ENCODE measurements at regions not wholly inside any gene's neighbourhood (a gene's known extent, or its start where the extent isn't known, plus 50 kb on each side); places are given as distances from the start of the nearest gene placed in this dataset.
"Not testable (repeated sequence)": the region's sequence is repeated elsewhere in the genome, so short reads cannot be mapped to it uniquely, and the experiment has no call there.

DNA sequence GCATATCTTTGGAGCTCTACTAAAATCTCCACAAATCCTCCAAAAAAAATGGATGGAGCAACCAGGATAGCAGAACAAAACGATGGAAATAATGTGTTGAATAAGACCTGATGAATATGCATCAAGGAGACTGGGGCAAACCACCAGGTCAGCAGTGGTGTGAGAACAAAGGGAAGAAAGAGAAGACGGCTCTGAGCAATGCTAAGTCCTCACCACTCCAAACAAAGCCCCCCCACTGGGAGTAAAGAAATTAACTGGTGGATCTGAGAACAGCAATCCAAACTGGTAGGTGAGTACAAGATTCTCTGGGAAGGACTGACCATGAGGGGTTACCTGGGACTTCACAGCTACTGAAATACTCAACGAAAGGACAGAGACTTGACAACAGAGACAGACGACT is 977.3 kb downstream of the TBL1XR1 start:
- no peak overlapping the region for H3K4me3 Mint-ChIP-seq
- no peaks in the 10 kb centered on the region; the same call in 1 of the 2 replicates for H3K9me3 Mint-ChIP-seq
- ATAC-seq: peak; percentile 96
- no peak for DNase-seq (ENCODE audit: low spot score)
- POLR2A ChIA-PET: no interaction called here
- H3K36me3 Mint-ChIP-seq: no peaks in the 10 kb centered on the region
- H3K4me1 Mint-ChIP-seq: peaks cover 11% of the 10 kb centered on the region
- H3K27me3 Mint-ChIP-seq (ENCODE audit: low read depth): no peaks in the 10 kb centered on the region
- CTCF ChIA-PET: no interaction called here
- peak overlapping the region; percentile 76 for H3K27ac Mint-ChIP-seq
- TF ChIP-seq USF2 (CRISPR knock-in tag; IDR thresholded peaks at IDR 0.05): no peak
- TF ChIP-seq, protein P1, sequence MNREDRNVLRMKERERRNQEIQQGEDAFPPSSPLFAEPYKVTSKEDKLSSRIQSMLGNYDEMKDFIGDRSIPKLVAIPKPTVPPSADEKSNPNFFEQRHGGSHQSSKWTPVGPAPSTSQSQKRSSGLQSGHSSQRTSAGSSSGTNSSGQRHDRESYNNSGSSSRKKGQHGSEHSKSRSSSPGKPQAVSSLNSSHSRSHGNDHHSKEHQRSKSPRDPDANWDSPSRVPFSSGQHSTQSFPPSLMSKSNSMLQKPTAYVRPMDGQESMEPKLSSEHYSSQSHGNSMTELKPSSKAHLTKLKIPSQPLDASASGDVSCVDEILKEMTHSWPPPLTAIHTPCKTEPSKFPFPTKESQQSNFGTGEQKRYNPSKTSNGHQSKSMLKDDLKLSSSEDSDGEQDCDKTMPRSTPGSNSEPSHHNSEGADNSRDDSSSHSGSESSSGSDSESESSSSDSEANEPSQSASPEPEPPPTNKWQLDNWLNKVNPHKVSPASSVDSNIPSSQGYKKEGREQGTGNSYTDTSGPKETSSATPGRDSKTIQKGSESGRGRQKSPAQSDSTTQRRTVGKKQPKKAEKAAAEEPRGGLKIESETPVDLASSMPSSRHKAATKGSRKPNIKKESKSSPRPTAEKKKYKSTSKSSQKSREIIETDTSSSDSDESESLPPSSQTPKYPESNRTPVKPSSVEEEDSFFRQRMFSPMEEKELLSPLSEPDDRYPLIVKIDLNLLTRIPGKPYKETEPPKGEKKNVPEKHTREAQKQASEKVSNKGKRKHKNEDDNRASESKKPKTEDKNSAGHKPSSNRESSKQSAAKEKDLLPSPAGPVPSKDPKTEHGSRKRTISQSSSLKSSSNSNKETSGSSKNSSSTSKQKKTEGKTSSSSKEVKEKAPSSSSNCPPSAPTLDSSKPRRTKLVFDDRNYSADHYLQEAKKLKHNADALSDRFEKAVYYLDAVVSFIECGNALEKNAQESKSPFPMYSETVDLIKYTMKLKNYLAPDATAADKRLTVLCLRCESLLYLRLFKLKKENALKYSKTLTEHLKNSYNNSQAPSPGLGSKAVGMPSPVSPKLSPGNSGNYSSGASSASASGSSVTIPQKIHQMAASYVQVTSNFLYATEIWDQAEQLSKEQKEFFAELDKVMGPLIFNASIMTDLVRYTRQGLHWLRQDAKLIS (CRISPR knock-in tag; IDR thresholded peaks at IDR 0.05; ENCODE audit: borderline replicate concordance): no peak
- no peak for TF ChIP-seq ZNF317 (CRISPR knock-in tag; IDR thresholded peaks at IDR 0.05; ENCODE audit: borderline replicate concordance, low read depth)
- TF ChIP-seq NR1H2 (CRISPR knock-in tag; IDR thresholded peaks at IDR 0.05): no peak
- TF ChIP-seq, protein P2, sequence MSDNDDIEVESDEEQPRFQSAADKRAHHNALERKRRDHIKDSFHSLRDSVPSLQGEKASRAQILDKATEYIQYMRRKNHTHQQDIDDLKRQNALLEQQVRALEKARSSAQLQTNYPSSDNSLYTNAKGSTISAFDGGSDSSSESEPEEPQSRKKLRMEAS (CRISPR knock-in tag; IDR thresholded peaks at IDR 0.05): no peak
- TF ChIP-seq SP1 (CRISPR knock-in tag; conservative IDR thresholded peaks at IDR 0.05): no peak
- TF ChIP-seq MXD4 (CRISPR knock-in tag; IDR thresholded peaks at IDR 0.05; ENCODE audit: borderline replicate concordance): no peak
- TF ChIP-seq ATF1 (CRISPR knock-in tag; IDR thresholded peaks at IDR 0.05): no peak
- TF ChIP-seq, protein P3, sequence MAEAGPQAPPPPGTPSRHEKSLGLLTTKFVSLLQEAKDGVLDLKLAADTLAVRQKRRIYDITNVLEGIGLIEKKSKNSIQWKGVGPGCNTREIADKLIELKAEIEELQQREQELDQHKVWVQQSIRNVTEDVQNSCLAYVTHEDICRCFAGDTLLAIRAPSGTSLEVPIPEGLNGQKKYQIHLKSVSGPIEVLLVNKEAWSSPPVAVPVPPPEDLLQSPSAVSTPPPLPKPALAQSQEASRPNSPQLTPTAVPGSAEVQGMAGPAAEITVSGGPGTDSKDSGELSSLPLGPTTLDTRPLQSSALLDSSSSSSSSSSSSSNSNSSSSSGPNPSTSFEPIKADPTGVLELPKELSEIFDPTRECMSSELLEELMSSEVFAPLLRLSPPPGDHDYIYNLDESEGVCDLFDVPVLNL (CRISPR knock-in tag; IDR thresholded peaks at IDR 0.05; ENCODE audit: borderline replicate concordance, low read depth): no peak
- TF ChIP-seq TP53 (CRISPR knock-in tag; IDR thresholded peaks at IDR 0.05): no peak
- TF ChIP-seq KAT7 (CRISPR knock-in tag; IDR thresholded peaks at IDR 0.05; ENCODE audit: borderline replicate concordance): no peak
- TF ChIP-seq, protein P4, sequence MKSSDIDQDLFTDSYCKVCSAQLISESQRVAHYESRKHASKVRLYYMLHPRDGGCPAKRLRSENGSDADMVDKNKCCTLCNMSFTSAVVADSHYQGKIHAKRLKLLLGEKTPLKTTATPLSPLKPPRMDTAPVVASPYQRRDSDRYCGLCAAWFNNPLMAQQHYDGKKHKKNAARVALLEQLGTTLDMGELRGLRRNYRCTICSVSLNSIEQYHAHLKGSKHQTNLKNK (CRISPR knock-in tag; IDR thresholded peaks at IDR 0.05): no peak
- TF ChIP-seq NFYB (CRISPR knock-in tag; conservative IDR thresholded peaks at IDR 0.05; ENCODE audit: low read depth): no peak
- TF ChIP-seq, protein P5, sequence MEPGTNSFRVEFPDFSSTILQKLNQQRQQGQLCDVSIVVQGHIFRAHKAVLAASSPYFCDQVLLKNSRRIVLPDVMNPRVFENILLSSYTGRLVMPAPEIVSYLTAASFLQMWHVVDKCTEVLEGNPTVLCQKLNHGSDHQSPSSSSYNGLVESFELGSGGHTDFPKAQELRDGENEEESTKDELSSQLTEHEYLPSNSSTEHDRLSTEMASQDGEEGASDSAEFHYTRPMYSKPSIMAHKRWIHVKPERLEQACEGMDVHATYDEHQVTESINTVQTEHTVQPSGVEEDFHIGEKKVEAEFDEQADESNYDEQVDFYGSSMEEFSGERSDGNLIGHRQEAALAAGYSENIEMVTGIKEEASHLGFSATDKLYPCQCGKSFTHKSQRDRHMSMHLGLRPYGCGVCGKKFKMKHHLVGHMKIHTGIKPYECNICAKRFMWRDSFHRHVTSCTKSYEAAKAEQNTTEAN (CRISPR knock-in tag; IDR thresholded peaks at IDR 0.05): no peak
- TF ChIP-seq E2F1 (CRISPR knock-in tag; IDR thresholded peaks at IDR 0.05): no peak

GRCh38 chr3:176214758-176215157 is 982.5 kb downstream of the TBL1XR1 start:
- ChIA-PET CTCF (no interaction called here), POLR2A (no interaction called here)
- no peak for ATAC-seq
- no peak for DNase-seq (ENCODE audit: low spot score)
- Mint-ChIP-seq H3K27ac (no peak overlapping the region), H3K4me1 (peaks cover 8% of the 10 kb centered on the region), H3K4me3 (no peak overlapping the region), H3K9me3 (peaks cover 7% of the 10 kb centered on the region), H3K36me3 (no peaks in the 10 kb centered on the region), H3K27me3 (ENCODE audit: low read depth) (no peaks in the 10 kb centered on the region)
- no peak for TF ChIP-seq ZBTB21 (CRISPR knock-in tag; IDR thresholded peaks at IDR 0.05; ENCODE audit: borderline replicate concordance)
- no peak for TF ChIP-seq MXD4 (CRISPR knock-in tag; IDR thresholded peaks at IDR 0.05; ENCODE audit: borderline replicate concordance)
- TF ChIP-seq USF2 (CRISPR knock-in tag; IDR thresholded peaks at IDR 0.05): no peak
- no peak for TF ChIP-seq KAT7 (CRISPR knock-in tag; IDR thresholded peaks at IDR 0.05; ENCODE audit: borderline replicate concordance)
- TF ChIP-seq ZNF512 (CRISPR knock-in tag; IDR thresholded peaks at IDR 0.05; ENCODE audit: borderline replicate concordance): no peak
- TF ChIP-seq JUN (CRISPR knock-in tag; IDR thresholded peaks at IDR 0.05): no peak
- no peak for TF ChIP-seq MYBL2 (CRISPR knock-in tag; IDR thresholded peaks at IDR 0.05)
- TF ChIP-seq NFATC4 (CRISPR knock-in tag; IDR thresholded peaks at IDR 0.05): no peak

DNA sequence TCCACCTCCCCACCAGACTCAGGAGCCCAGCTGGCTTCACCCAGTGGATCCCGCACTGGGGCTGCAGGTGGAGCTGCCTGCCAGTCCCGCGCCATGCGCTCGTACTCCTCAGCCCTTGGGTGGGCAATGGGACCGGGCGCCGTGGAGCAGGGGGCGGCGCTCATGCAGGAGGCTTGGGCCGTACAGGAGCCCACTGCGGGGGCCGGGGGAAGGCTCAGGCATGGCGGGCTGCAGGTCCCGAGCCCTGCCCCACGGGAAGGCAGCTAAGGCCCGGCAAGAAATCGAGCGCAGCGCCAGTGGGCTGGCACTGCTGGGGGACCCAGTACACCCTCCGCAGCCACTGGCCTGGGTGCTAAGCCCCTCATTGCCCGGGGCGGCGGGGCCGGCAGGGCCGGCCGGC is 984.0 kb downstream of the TBL1XR1 start:
- H3K36me3 Mint-ChIP-seq; H3K27ac Mint-ChIP-seq; H3K27me3 Mint-ChIP-seq (ENCODE audit: low read depth); CTCF ChIA-PET; H3K9me3 Mint-ChIP-seq; ATAC-seq; POLR2A ChIA-PET; DNase-seq (ENCODE audit: low spot score); H3K4me3 Mint-ChIP-seq; H3K4me1 Mint-ChIP-seq: not testable (repeated sequence)

Measured in WTC11 (cell line).